ENCODE measurements at regions not wholly inside any gene's neighbourhood (a gene's known extent, or its start where the extent isn't known, plus 50 kb on each side); places are given as distances from the start of the nearest gene placed in this dataset.

DNA sequence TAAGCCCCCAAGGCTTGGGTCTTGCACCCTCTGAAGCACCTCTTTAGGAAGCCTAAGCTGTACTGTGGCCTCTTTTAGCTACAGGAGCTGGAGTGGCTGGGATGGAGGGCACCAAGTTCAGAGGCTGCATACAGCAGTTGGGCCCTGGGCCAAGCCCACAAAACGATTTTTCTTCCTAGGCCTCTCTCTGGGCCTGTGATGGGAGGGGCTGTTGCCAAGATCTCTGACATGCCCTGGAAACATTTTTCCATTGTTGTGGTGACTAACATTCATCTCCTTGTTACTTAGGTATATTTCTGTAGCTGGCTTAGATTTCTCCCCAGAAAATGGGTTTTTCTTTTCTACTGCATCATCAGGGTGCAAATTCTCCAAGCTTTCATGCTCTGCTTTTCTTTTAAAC lies 375.7 kb upstream of the NPSR1 start:
- 0% methylated on average over 1 of the region's 1 CpG for WGBS (ENCODE audit: insufficient coverage, low coverage, missing lambda C conversion rate)
- in situ Hi-C loops (cut with MboI) (no loop called here), intact Hi-C loops (cut with micrococcal nuclease) (no loop called here)
- no peaks in the 10 kb centered on the region for H4K20me1 ChIP-seq (replicated peaks; ENCODE audit: control insufficient read depth, insufficient read depth, low read length)
- TF ChIP-seq SMAD1 (IDR thresholded peaks at IDR 0.05; ENCODE audit: low read depth, low read length, partially characterized antibody) (no peak), STAT5A (IDR thresholded peaks at IDR 0.05; ENCODE audit: borderline replicate concordance, low read length) (no peak), CAMTA2 (CRISPR knock-in tag; conservative IDR thresholded peaks at IDR 0.05) (no peak), HIVEP1 (CRISPR knock-in tag; IDR thresholded peaks at IDR 0.05) (no peak), RUNX1 (IDR thresholded peaks at IDR 0.05; ENCODE audit: low read depth) (no peak), CBFA2T2 (conservative IDR thresholded peaks at IDR 0.05) (no peak)
- no peak overlapping the region for H3K9ac ChIP-seq (ENCODE audit: insufficient read depth in 1 of 2, low read depth in 2 of 2, low read length in 2 of 2)
- H3K4me1 ChIP-seq (replicated peaks in 1 of 2; ENCODE audit: control insufficient read depth in 2 of 2, insufficient read depth in 2 of 2, low read length in 2 of 2), result no peaks in the 10 kb centered on the region
- ChIA-PET CTCF (ENCODE audit: low intra/inter-chr PET ratio) (no interaction called here), POLR2A (no interaction called here)
- H3K27me3 ChIP-seq (ENCODE audit: control insufficient read depth in 2 of 2, insufficient read depth in 2 of 2, low read length in 2 of 2), result no peaks in the 10 kb centered on the region
- H3K27ac ChIP-seq (ENCODE audit: extremely low read depth, low read depth, low read length), result no peak overlapping the region
- FAIRE-seq, result no peak
- no peaks in the 10 kb centered on the region for H3K79me2 ChIP-seq (ENCODE audit: control insufficient read depth, insufficient read depth, low read length)
- H3K4me2 ChIP-seq (ENCODE audit: insufficient read depth, low read length), result no peak overlapping the region
- no peak overlapping the region for H2AFZ ChIP-seq (ENCODE audit: low read depth, low read length)
- no peak for ATAC-seq
- H3K9me3 ChIP-seq (replicated peaks; ENCODE audit: control insufficient read depth, insufficient read depth, low read depth, low read length), result 0 out of 2 replicates have a peak, but pooled peaks cover 3% of the 10 kb centered on the region
- no peaks in the 10 kb centered on the region for H3K9me1 ChIP-seq (ENCODE audit: control insufficient read depth, insufficient read depth, low read length)
- no peaks in the 10 kb centered on the region for H3K36me3 ChIP-seq (ENCODE audit: control insufficient read depth, insufficient read depth, low read length)
- no TSS peak for BruUV-seq (replicated peaks)
- no peak overlapping the region for H3K4me3 ChIP-seq
- DNase-seq (ENCODE audit: extremely low read depth in 1 of 4, low spot score in 3 of 4), result no peak

- Histone ChIP-seq H3K36me3 (ENCODE audit: control insufficient read depth, insufficient read depth, low read length) (no peaks in the 10 kb centered on the region), H3K27me3 (ENCODE audit: control insufficient read depth in 2 of 2, insufficient read depth in 2 of 2, low read length in 2 of 2) (no peaks in the 10 kb centered on the region), H3K4me3 (no peak overlapping the region), H3K79me2 (ENCODE audit: control insufficient read depth, insufficient read depth, low read length) (no peaks in the 10 kb centered on the region), H3K4me1 (replicated peaks in 1 of 2; ENCODE audit: control insufficient read depth in 2 of 2, insufficient read depth in 2 of 2, low read length in 2 of 2) (no peaks in the 10 kb centered on the region), H3K4me2 (ENCODE audit: insufficient read depth, low read length) (no peak overlapping the region), H2AFZ (ENCODE audit: low read depth, low read length) (no peak overlapping the region), H4K20me1 (replicated peaks; ENCODE audit: control insufficient read depth, insufficient read depth, low read length) (no peaks in the 10 kb centered on the region), H3K9me1 (ENCODE audit: control insufficient read depth, insufficient read depth, low read length) (no peaks in the 10 kb centered on the region), H3K9ac (ENCODE audit: insufficient read depth in 1 of 2, low read depth in 2 of 2, low read length in 2 of 2) (no peak overlapping the region), H3K9me3 (replicated peaks; ENCODE audit: control insufficient read depth, insufficient read depth, low read depth, low read length) (no peaks in the 10 kb centered on the region), H3K27ac (ENCODE audit: extremely low read depth, low read depth, low read length) (no peak overlapping the region)
- ATAC-seq (no peak), DNase-seq (ENCODE audit: extremely low read depth in 1 of 4, low spot score in 3 of 4) (no peak), FAIRE-seq (no peak)
- in situ Hi-C loops (cut with MboI), result no loop called here
- intact Hi-C loops (cut with micrococcal nuclease), result no loop called here
- 0% methylated on average over 1 of the region's 1 CpG for WGBS (ENCODE audit: insufficient coverage, low coverage, missing lambda C conversion rate)
- no TSS peak for BruUV-seq (replicated peaks)
- ChIA-PET POLR2A (no interaction called here), CTCF (ENCODE audit: low intra/inter-chr PET ratio) (no interaction called here)
- TF ChIP-seq, protein P1, sequence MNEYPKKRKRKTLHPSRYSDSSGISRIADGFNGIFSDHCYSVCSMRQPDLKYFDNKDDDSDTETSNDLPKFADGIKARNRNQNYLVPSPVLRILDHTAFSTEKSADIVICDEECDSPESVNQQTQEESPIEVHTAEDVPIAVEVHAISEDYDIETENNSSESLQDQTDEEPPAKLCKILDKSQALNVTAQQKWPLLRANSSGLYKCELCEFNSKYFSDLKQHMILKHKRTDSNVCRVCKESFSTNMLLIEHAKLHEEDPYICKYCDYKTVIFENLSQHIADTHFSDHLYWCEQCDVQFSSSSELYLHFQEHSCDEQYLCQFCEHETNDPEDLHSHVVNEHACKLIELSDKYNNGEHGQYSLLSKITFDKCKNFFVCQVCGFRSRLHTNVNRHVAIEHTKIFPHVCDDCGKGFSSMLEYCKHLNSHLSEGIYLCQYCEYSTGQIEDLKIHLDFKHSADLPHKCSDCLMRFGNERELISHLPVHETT (CRISPR knock-in tag; conservative IDR thresholded peaks at IDR 0.05 in 1 of 2, IDR thresholded peaks at IDR 0.05 in 1 of 2), result no peak
- TF ChIP-seq TARDBP (IDR thresholded peaks at IDR 0.05) (no peak), ZNF384 (IDR thresholded peaks at IDR 0.05; ENCODE audit: low read depth, low read length) (no peak), ZNF707 (CRISPR knock-in tag; conservative IDR thresholded peaks at IDR 0.05) (no peak), KDM4B (IDR thresholded peaks at IDR 0.05; ENCODE audit: borderline replicate concordance in 2 of 2, low read depth in 1 of 2) (no peak), ZNF41 (CRISPR knock-in tag; conservative IDR thresholded peaks at IDR 0.05) (no peak), DLX4 (CRISPR knock-in tag; IDR thresholded peaks at IDR 0.05) (no peak)
- TF ChIP-seq, protein P2, sequence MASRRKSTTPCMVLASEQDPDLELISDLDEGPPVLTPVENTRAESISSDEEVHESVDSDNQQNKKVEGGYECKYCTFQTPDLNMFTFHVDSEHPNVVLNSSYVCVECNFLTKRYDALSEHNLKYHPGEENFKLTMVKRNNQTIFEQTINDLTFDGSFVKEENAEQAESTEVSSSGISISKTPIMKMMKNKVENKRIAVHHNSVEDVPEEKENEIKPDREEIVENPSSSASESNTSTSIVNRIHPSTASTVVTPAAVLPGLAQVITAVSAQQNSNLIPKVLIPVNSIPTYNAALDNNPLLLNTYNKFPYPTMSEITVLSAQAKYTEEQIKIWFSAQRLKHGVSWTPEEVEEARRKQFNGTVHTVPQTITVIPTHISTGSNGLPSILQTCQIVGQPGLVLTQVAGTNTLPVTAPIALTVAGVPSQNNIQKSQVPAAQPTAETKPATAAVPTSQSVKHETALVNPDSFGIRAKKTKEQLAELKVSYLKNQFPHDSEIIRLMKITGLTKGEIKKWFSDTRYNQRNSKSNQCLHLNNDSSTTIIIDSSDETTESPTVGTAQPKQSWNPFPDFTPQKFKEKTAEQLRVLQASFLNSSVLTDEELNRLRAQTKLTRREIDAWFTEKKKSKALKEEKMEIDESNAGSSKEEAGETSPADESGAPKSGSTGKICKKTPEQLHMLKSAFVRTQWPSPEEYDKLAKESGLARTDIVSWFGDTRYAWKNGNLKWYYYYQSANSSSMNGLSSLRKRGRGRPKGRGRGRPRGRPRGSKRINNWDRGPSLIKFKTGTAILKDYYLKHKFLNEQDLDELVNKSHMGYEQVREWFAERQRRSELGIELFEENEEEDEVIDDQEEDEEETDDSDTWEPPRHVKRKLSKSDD (conservative IDR thresholded peaks at IDR 0.05; ENCODE audit: low read length), result no peak
Measured at GRCh38 chr7:34296663-34297062, 361.4 kb upstream of the NPSR1 start.
